Transverse colon (tissue), 4 donors: ENCODE measurements at regions not wholly inside any gene's neighbourhood (a gene's known extent, or its start where the extent isn't known, plus 50 kb on each side); places are given as distances from the start of the nearest gene placed in this dataset.
"Not testable (repeated sequence)": the region's sequence is repeated elsewhere in the genome, so short reads cannot be mapped to it uniquely, and the experiment has no call there.

ENCODE experiments used
- DNase-seq: peaks from one replicate; pipeline ENCODE4 v3.0.0-alpha.2; 2019
- H3K27ac ChIP-seq, 4 donors: fragments of 200-600 bp; sonication (generic); 2 replicates each; pipeline ENCODE4 v1.5.1; 2016 to 2018; ENCODE audit warnings: inconsistent platforms in 4 of 4
- H3K27me3 ChIP-seq: fragments of 200-600 bp; sonication (generic); 2 replicates; pipeline ENCODE4 v1.5.1; 2017; ENCODE audit warnings: inconsistent platforms
- H3K36me3 ChIP-seq, 4 donors: fragments of 200-600 bp; sonication (generic); 2 replicates each; pipeline ENCODE4 v1.5.1; 2017 to 2019; ENCODE audit warnings: inconsistent platforms in 4 of 4
- H3K4me1 ChIP-seq, 4 donors: fragments of 200-600 bp; sonication (generic); 2 replicates each; pipeline ENCODE4 v1.5.1; 2017 to 2020; ENCODE audit warnings: inconsistent platforms in 4 of 4
- H3K4me3 ChIP-seq, 4 donors: fragments of 200-600 bp; sonication (generic); 1 replicate in 1 of 4; 2 replicates in 3 of 4; pipeline versions ENCODE4 v1.5.1 to v1.6.1; 2017 to 2019; ENCODE audit warnings: inconsistent platforms in 4 of 4
- H3K9me3 ChIP-seq, 2 donors: fragments of 200-600 bp; sonication (generic); 2 replicates each; pipeline ENCODE4 v1.5.1; 2017 to 2019; ENCODE audit warnings: inconsistent platforms in 2 of 2
- CTCF ChIP-seq, 5 experiments: fragments of 200-600 bp in 3 of 5; fragments of 450-650 bp in 2 of 5; sonication (generic) in 3 of 5; IDR thresholded peaks; 1 replicate in 2 of 5; 2 replicates in 3 of 5; pipeline ENCODE4 v1.5.1; 2016 to 2017; ENCODE audit warnings: antibody characterized with exemption in 5 of 5, inconsistent platforms in 3 of 5, mild to moderate bottlenecking in 2 of 5, moderate library complexity in 1 of 5
- EP300 ChIP-seq: sonication (generic); formaldehyde crosslinking; IDR thresholded peaks from one replicate; pipeline ENCODE4 v1.6.1; 2017; ENCODE audit warnings: antibody characterized with exemption, low read depth
- POLR2A ChIP-seq: fragments of 450-650 bp; IDR thresholded peaks from one replicate; pipeline ENCODE4 v1.6.1; 2016; ENCODE audit warnings: antibody characterized with exemption, mild to moderate bottlenecking, moderate library complexity
- POLR2AphosphoS5 ChIP-seq, 3 donors: sonication (generic); formaldehyde crosslinking; IDR thresholded peaks; one replicate each; pipeline ENCODE4 v1.6.1; 2016; ENCODE audit warnings: antibody characterized with exemption in 3 of 3
- WGBS, 2 donors: methylation state at CpG; one replicate each; pipeline ENCODE4 v1.1.5; 2018; ENCODE audit warnings: low coverage in 1 of 2; 5-methylcytosine and 5-hydroxymethylcytosine counted together
- in situ Hi-C, 4 donors: fragments of 200-750 bp; cut with MboI; loops; one replicate each; pipeline versions ENCODE4 v1.15.0 to v1.15.1; 2017; ENCODE audit warnings: low sequenced_read_pairs in 3 of 4, low pct_ligation_motif_present in 1 of 4, low pct_unique_long_range_greater_than_20kb in 1 of 4
- intact Hi-C: fragments of 100-400 bp; cut with DNase I; formaldehyde crosslinking; loops from one replicate; pipeline ENCODE4 v1.15.1; 2023; ENCODE audit warnings: low total_unique reads

- Histone ChIP-seq H3K27me3 (no peaks in the 10 kb centered on the region), H3K4me1 (no peaks in the 10 kb centered on the region), H3K9me3 (no peaks in the 10 kb centered on the region), H3K36me3 (no peaks in the 10 kb centered on the region), H3K27ac (no peak overlapping the region), H3K4me3 (no peak overlapping the region)
- DNase-seq, result no peak
- in situ Hi-C loops, result no loop called here
- 76 to 80% methylated on average over 5 of the region's 5 CpGs for WGBS, 2 donors
- TF ChIP-seq POLR2AphosphoS5 (IDR thresholded peaks at IDR 0.05) (no peak), EP300 (no peak), POLR2A (no peak)
- intact Hi-C loops, result no loop called here
Measured at GRCh38 chr4:188780686-188781085, 641.4 kb downstream of the TRIML1 start.

GRCh38 chr4:188781655-188782054 is 642.4 kb downstream of the TRIML1 start:
- no peak for DNase-seq
- H3K27ac ChIP-seq, result no peak overlapping the region
- H3K4me1 ChIP-seq, result no peaks in the 10 kb centered on the region
- in situ Hi-C loops (no loop called here), intact Hi-C loops (no loop called here)
- H3K27me3 ChIP-seq, result no peaks in the 10 kb centered on the region
- no peaks in the 10 kb centered on the region for H3K36me3 ChIP-seq
- TF ChIP-seq EP300, result no peak
- TF ChIP-seq POLR2A, result no peak
- TF ChIP-seq POLR2AphosphoS5 (IDR thresholded peaks at IDR 0.05), result no peak
- no peak for TF ChIP-seq CTCF (IDR thresholded peaks at IDR 0.05)
- no peaks in the 10 kb centered on the region for H3K9me3 ChIP-seq
- 32 to 33% methylated on average over 1 to 3 of the region's 3 CpGs for WGBS, 2 donors
- H3K4me3 ChIP-seq, result no peak overlapping the region

GRCh38 chr4:188783175-188783574 is 643.9 kb downstream of the TRIML1 start:
- H3K27me3 ChIP-seq, result no peaks in the 10 kb centered on the region
- intact Hi-C loops (no loop called here), in situ Hi-C loops (no loop called here)
- no peaks in the 10 kb centered on the region for H3K9me3 ChIP-seq
- H3K36me3 ChIP-seq, result no peaks in the 10 kb centered on the region
- DNase-seq, result no peak
- H3K27ac ChIP-seq, result no peak overlapping the region
- H3K4me3 ChIP-seq, result no peak overlapping the region
- H3K4me1 ChIP-seq, result no peaks in the 10 kb centered on the region
- WGBS, 2 donors, result 49 to 61% methylated on average over 4 of the region's 4 CpGs
- TF ChIP-seq POLR2A, result no peak
- no peak for TF ChIP-seq EP300
- no peak for TF ChIP-seq CTCF (IDR thresholded peaks at IDR 0.05)
- TF ChIP-seq POLR2AphosphoS5 (IDR thresholded peaks at IDR 0.05), result no peak

- H3K36me3 ChIP-seq, result no peaks in the 10 kb centered on the region
- DNase-seq, result no peak
Measured at GRCh38 chr4:188783606-188784160, 644.4 kb downstream of the TRIML1 start.

GRCh38 chr4:188796600-188796999 is 657.4 kb downstream of the TRIML1 start:
- intact Hi-C loops, in situ Hi-C loops: not testable (repeated sequence)
- 89 to 96% methylated on average over 9 to 45 of the region's 46 CpGs for WGBS, 2 donors

More at GRCh38 chr4:188783606-188784160, 644.4 kb downstream of the TRIML1 start:
- Histone ChIP-seq H3K4me3 (no peak overlapping the region), H3K4me1 (no peaks in the 10 kb centered on the region), H3K27me3 (no peaks in the 10 kb centered on the region), H3K27ac (no peak overlapping the region), H3K9me3 (no peaks in the 10 kb centered on the region)
- TF ChIP-seq POLR2AphosphoS5 (IDR thresholded peaks at IDR 0.05) (no peak), CTCF (IDR thresholded peaks at IDR 0.05) (no peak), EP300 (no peak), POLR2A (no peak)
- intact Hi-C loops, result no loop called here
- 79 to 80% methylated on average over 7 of the region's 7 CpGs for WGBS, 2 donors
- in situ Hi-C loops, result no loop called here

GRCh38 chr4:188797011-188797410 is 657.8 kb downstream of the TRIML1 start:
- H3K27ac ChIP-seq, H3K27me3 ChIP-seq, H3K9me3 ChIP-seq, H3K4me1 ChIP-seq, H3K4me3 ChIP-seq, DNase-seq, intact Hi-C loops, H3K36me3 ChIP-seq, in situ Hi-C loops: not testable (repeated sequence)
- 88 to 96% methylated on average over 8 to 31 of the region's 32 CpGs for WGBS, 2 donors

More at GRCh38 chr4:188796600-188796999, 657.4 kb downstream of the TRIML1 start:
- H3K27ac ChIP-seq, H3K4me1 ChIP-seq, H3K27me3 ChIP-seq, H3K36me3 ChIP-seq, H3K4me3 ChIP-seq, H3K9me3 ChIP-seq, DNase-seq: not testable (repeated sequence)
